GM10266 (cell line): ENCODE measurements at regions not wholly inside any gene's neighbourhood (a gene's known extent, or its start where the extent isn't known, plus 50 kb on each side); places are given as distances from the start of the nearest gene placed in this dataset.
"Not testable (repeated sequence)": the region's sequence is repeated elsewhere in the genome, so short reads cannot be mapped to it uniquely, and the experiment has no call there.

ENCODE experiments used
- DNase-seq: peaks from one replicate; pipeline ENCODE4 v3.0.0; 2012; ENCODE audit errors: extremely low spot score
- TF ChIP-seq, protein P1 (sequence below): IDR thresholded peaks from 2 replicates; pipeline ENCODE4 v1.5.1; 2012; ENCODE audit warnings: mild to moderate bottlenecking, low read depth; ENCODE audit not compliant: control insufficient read depth, insufficient read depth; ENCODE audit errors: missing control alignments

DNA sequence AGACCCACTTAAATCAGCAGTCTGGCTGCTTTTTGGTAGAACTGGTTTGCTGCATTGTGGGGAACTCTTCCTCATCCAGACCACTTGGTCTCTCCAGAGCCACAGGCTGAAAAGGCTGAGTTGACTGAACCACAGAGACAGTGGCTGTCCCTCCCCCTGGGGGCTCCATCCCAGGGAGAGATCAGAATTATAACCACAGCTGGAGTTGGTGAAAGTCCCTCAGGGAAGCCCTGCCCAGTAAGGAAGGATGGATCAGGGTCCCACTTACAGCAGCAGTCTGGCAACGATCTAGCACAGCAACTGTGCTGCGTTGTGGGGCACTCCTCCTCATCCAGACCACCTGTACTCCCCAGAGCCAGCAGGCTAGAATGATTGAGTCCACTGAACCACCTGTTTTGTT, 212.7 kb downstream of the SOX3 start:
- DNase-seq: no peak

DNA sequence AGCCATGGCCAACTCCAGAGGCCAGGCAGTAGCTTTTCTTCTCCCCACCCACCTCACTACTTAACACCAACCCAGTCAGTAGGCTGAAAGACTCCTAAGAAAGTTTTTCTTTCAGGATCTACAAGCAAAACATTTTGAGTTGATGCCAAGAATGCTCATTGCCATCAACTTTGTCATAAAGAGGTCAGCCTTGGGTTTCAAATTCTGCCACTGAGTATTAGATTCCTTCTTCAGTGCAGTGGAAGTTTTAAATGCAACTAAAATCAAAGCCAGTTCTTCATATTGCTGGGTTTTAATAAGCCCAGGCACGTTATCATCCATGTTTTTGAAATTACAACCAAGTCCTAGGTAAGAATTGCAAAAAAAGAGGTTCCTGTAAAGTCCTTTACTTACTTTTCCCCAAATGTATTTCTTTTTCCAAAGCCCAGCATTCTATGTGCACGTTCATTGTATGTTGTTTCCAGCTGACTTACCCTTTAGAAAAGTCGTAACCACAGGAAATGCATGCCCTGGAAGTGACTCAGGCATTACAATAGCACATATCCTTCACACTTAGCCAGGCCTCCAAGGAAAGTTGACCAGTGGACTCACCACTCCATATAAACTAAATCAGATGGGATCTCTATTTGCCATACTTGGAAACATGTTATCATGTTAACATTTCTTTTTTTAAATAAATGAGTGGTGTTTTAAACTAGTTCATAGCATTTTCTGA, 229.9 kb downstream of the SOX3 start:
- DNase-seq: no peak
- TF ChIP-seq, protein P1, sequence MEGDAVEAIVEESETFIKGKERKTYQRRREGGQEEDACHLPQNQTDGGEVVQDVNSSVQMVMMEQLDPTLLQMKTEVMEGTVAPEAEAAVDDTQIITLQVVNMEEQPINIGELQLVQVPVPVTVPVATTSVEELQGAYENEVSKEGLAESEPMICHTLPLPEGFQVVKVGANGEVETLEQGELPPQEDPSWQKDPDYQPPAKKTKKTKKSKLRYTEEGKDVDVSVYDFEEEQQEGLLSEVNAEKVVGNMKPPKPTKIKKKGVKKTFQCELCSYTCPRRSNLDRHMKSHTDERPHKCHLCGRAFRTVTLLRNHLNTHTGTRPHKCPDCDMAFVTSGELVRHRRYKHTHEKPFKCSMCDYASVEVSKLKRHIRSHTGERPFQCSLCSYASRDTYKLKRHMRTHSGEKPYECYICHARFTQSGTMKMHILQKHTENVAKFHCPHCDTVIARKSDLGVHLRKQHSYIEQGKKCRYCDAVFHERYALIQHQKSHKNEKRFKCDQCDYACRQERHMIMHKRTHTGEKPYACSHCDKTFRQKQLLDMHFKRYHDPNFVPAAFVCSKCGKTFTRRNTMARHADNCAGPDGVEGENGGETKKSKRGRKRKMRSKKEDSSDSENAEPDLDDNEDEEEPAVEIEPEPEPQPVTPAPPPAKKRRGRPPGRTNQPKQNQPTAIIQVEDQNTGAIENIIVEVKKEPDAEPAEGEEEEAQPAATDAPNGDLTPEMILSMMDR: no peak

More for the DNA sequence above, 212.7 kb downstream of the SOX3 start:
- TF ChIP-seq, protein P1: no peak

DNA sequence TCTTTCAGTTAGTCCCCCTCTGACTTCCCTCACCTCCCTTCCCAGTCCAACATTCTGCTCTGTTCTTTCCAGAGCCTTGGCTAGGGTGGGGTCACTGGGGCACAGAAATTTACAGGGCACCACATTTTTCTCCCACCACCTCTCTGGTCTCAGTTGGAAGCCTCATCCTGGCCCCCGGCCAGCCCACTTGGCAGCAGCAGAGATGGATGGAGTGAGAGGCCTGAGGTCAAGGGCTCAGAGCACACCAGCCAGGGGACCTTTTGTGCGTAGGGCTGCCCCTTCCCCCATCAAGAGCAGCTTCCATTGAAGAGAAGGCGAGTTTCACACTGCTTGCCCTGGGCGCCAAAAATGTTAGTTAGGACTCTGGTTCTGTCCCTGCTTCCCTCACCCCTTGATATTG, 230.9 kb downstream of the SOX3 start:
- DNase-seq: no peak
- TF ChIP-seq, protein P1: no peak

DNA sequence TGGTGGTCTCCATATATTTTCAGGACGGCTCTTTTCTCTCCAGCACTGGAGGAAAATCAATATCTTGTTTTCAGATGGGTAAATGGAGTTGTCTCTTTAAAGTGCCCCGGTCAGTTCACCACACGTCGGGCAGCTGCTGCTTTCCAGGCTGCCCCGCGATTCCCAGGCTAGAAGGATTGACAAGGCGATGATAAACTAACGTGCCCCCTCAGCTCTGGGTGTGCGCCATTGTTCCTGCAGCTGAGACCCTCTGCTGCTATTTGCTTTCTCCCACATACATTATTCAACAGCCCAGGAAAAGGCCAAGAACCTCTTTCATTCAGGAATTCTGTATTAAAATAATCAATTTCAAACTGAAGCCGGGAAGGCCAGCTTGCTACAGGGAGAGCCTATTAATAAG, 254.5 kb downstream of the SOX3 start:
- TF ChIP-seq, protein P1: no peak
- DNase-seq: no peak

DNA sequence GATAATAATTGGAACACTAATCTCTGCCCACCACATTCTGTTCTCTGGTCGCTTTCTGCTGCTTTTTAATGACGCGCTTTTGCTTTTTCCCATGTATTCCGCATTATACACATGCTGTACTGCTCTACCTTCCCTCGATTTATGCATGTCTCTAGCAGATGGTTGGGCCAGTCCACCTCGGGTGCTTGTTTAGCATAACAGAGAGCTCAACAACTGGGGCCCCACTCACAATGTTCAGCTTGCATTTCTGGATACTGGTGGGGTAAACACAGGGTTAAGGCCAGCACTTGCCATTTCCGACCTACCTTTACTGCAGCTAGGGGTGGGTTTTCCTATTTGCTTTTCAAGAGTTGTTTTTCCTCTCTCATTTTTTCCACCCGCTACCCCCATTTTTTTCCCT, 255.8 kb downstream of the SOX3 start:
- no peak for DNase-seq

DNA sequence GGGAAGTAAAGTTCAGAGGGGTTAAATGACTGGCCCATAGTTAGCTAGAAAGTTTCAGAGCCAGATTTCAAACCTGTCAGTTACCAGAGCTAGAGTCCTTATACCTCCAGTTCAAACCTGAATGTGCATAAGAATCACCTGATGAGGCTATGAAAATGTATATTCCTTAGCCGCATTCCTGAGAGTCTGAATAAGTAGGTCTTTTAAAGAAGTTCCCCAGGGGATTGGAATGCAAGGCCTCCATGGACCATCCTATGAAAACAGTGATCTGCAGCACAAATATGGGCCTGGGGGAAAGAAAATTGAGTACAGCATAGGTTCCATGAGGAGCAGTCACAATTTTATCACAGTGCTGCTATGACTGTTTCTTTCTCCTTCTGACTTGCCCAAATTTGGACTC, 263.9 kb upstream of the CXorf66 start:
- TF ChIP-seq, protein P1: no peak
- DNase-seq: no peak

More for the DNA sequence above, 255.8 kb downstream of the SOX3 start:
- TF ChIP-seq, protein P1: no peak

DNA sequence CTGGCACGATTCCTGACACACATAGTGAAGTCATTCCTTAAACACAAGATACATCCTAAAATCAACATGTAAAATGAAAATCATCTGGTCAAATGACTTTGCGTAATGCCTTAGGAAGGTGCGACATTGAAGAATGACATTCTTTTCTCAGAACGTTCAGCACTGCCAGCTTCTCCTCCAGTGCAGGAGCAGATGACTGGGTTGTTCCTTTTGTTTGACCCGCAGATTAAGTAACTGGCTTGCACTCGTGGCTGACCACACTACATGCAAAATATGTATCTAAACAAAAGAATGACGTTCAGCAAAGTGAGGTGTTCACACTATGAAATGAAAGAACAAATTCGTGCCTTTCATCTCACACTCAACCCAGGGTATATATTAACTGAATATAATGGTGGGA, 260.7 kb upstream of the CXorf66 start:
- not testable (repeated sequence) for DNase-seq

DNA sequence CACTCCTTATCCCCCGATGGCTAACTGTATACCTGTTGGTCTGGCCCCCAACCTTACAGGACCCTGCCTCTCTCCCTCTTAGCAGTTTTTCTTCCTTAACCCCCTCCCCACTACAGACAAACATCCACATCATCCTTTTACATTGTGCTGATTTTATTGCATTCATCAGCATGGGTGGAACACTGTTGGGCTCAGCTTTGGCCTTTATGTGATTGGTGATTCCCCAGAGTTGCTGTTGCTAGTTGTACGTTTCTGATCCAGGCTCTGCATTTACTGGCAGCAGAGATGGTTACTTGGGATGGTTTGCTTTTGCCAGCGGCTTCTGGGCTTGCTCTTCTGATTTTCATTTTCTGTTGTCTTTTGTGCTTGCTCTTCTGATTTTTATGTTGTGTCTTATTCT, 250.6 kb upstream of the CXorf66 start:
- not testable (repeated sequence) for DNase-seq

DNA sequence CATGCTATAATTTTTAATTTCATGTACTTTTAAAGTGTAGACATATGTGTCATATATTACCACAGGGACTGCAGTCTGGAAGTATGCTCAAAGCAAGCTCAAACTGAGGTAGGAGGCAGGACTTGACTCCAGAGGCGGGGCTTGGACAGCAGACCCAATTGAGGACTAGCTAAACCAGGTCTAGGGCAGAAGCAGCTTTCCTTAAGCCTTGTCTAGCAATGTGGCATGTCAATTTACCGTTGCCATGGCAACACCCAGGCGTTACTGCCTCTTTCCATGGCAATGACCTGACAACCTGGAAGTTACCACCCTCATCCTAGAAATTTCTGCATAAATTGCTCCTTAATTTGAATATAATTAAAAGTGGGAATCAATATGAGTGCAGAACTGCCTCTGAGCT, 249.2 kb upstream of the CXorf66 start:
- not testable (repeated sequence) for DNase-seq
